PC-9 (cell line): ENCODE measurements at regions not wholly inside any gene's neighbourhood (a gene's known extent, or its start where the extent isn't known, plus 50 kb on each side); places are given as distances from the start of the nearest gene placed in this dataset.

Experiments used
- CTCF ChIP-seq: fragments of 200-600 bp; sonication (generic); conservative IDR thresholded peaks from 2 replicates; pipeline ENCODE4 v1.6.1; 2017; ENCODE audit warnings: mixed run types, antibody characterized with exemption, mild to moderate bottlenecking, moderate library complexity
- EZH2 ChIP-seq: fragments of 200-600 bp; sonication (generic); IDR thresholded peaks from 2 replicates; pipeline ENCODE4 v1.8.0; 2017; ENCODE audit warnings: antibody characterized with exemption, low read depth

GRCh38 chr11:116124922-116125714 lies 620.9 kb upstream of the CADM1 start:
- TF ChIP-seq CTCF, result no peak
- TF ChIP-seq EZH2, result no peak
